HL-60 (cell line): ENCODE measurements at regions not wholly inside any gene's neighbourhood (a gene's known extent, or its start where the extent isn't known, plus 50 kb on each side); places are given as distances from the start of the nearest gene placed in this dataset.

Experiments
- DNase-seq, 2 experiments: peaks; one replicate each; pipeline ENCODE4 v3.0.0-alpha.2; 2010 to 2020; ENCODE audit warnings: low read depth in 1 of 2, low spot score in 1 of 2
- H3K27ac ChIP-seq: fragments of 250-450 bp; sonication (Bioruptor Pico); replicated peaks from 2 replicates; pipeline ENCODE4 v1.5.1; 2020; ENCODE audit warnings: mild to moderate bottlenecking, moderate library complexity
- H3K27me3 ChIP-seq: fragments of 250-450 bp; sonication (Bioruptor Pico); 2 replicates; pipeline ENCODE4 v1.5.1; 2021; ENCODE audit warnings: mild to moderate bottlenecking, moderate library complexity; ENCODE audit not compliant: insufficient read depth, poor library complexity, severe bottlenecking
- H3K4me3 ChIP-seq: replicated peaks from 2 replicates; pipeline ENCODE4 v1.5.1; 2011; ENCODE audit warnings: mild to moderate bottlenecking, control low read depth, low read length; ENCODE audit not compliant: insufficient read depth
- GABPA ChIP-seq: IDR thresholded peaks from 2 replicates; pipeline ENCODE4 v1.6.1; 2012; ENCODE audit warnings: low read depth
- POLR2AphosphoS5 ChIP-seq: IDR thresholded peaks from 2 replicates; pipeline ENCODE4 v1.6.1; 2012; ENCODE audit warnings: low read depth
- SPI1 ChIP-seq: IDR thresholded peaks from 2 replicates; pipeline ENCODE4 v1.6.1; 2012; ENCODE audit warnings: low read depth, mild to moderate bottlenecking, borderline replicate concordance
- TF ChIP-seq, protein P1 (sequence below): IDR thresholded peaks from 2 replicates; pipeline ENCODE4 v1.6.1; 2012; ENCODE audit warnings: low read depth; ENCODE audit not compliant: insufficient replicate concordance
- TF ChIP-seq, protein P2 (sequence below): IDR thresholded peaks from one replicate; pipeline ENCODE4 v1.5.1; 2011; ENCODE audit warnings: low read length, control low read depth, inconsistent platforms; ENCODE audit not compliant: insufficient read depth

DNA sequence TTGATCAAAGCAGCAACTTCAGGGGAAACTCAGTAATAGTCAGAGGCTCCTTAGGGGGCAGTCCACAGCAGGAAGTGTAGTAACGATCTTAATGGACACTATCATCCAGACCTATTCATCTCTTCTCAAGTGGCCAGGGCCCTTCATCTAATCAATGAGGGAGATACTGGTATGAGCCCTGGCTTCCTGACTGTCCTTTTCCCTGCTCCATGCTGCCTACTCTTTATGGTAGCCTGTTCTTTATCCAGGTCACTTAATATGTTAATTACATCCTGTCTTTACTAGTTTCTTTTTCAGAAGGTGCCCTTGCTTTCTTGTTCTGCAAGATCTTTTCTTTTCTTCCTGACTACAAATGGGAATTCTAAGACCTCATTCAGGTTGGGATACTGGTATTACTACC lies 197.1 kb downstream of the CAVIN4 start:
- TF ChIP-seq, protein P1, sequence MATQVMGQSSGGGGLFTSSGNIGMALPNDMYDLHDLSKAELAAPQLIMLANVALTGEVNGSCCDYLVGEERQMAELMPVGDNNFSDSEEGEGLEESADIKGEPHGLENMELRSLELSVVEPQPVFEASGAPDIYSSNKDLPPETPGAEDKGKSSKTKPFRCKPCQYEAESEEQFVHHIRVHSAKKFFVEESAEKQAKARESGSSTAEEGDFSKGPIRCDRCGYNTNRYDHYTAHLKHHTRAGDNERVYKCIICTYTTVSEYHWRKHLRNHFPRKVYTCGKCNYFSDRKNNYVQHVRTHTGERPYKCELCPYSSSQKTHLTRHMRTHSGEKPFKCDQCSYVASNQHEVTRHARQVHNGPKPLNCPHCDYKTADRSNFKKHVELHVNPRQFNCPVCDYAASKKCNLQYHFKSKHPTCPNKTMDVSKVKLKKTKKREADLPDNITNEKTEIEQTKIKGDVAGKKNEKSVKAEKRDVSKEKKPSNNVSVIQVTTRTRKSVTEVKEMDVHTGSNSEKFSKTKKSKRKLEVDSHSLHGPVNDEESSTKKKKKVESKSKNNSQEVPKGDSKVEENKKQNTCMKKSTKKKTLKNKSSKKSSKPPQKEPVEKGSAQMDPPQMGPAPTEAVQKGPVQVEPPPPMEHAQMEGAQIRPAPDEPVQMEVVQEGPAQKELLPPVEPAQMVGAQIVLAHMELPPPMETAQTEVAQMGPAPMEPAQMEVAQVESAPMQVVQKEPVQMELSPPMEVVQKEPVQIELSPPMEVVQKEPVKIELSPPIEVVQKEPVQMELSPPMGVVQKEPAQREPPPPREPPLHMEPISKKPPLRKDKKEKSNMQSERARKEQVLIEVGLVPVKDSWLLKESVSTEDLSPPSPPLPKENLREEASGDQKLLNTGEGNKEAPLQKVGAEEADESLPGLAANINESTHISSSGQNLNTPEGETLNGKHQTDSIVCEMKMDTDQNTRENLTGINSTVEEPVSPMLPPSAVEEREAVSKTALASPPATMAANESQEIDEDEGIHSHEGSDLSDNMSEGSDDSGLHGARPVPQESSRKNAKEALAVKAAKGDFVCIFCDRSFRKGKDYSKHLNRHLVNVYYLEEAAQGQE, result no peak
- TF ChIP-seq, protein P2, sequence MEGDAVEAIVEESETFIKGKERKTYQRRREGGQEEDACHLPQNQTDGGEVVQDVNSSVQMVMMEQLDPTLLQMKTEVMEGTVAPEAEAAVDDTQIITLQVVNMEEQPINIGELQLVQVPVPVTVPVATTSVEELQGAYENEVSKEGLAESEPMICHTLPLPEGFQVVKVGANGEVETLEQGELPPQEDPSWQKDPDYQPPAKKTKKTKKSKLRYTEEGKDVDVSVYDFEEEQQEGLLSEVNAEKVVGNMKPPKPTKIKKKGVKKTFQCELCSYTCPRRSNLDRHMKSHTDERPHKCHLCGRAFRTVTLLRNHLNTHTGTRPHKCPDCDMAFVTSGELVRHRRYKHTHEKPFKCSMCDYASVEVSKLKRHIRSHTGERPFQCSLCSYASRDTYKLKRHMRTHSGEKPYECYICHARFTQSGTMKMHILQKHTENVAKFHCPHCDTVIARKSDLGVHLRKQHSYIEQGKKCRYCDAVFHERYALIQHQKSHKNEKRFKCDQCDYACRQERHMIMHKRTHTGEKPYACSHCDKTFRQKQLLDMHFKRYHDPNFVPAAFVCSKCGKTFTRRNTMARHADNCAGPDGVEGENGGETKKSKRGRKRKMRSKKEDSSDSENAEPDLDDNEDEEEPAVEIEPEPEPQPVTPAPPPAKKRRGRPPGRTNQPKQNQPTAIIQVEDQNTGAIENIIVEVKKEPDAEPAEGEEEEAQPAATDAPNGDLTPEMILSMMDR, result no peak
- no peak for TF ChIP-seq POLR2AphosphoS5
- no peak for TF ChIP-seq GABPA
- TF ChIP-seq SPI1, result no peak
- no peak overlapping the region for H3K4me3 ChIP-seq
- H3K27ac ChIP-seq, result no peak overlapping the region
- no peaks in the 10 kb centered on the region for H3K27me3 ChIP-seq
- DNase-seq, result no peak

DNA sequence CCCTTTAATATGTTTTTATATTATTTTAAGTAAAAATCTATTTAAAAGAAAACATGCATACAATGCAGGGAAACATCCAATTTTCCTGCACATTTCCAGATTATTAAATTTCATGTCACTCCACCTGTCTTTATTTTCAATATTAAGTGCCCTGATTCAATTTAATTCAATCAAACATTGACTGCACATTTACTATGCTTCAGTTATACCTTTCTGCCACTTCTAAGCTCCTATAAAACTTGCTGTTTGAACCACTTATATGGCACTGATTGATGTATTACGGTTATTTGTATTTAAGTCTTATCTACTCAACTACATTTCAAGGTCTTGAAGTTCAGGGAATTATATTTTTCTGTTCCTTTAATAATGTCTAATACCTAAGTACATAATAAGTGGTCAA lies 198.0 kb downstream of the CAVIN4 start:
- no peak for DNase-seq
- TF ChIP-seq, protein P1, result no peak
- no peak for TF ChIP-seq GABPA
- TF ChIP-seq SPI1, result no peak
- TF ChIP-seq POLR2AphosphoS5, result no peak
- TF ChIP-seq, protein P2, result no peak
- Histone ChIP-seq H3K27ac (no peak overlapping the region), H3K4me3 (no peak overlapping the region), H3K27me3 (no peaks in the 10 kb centered on the region)

DNA sequence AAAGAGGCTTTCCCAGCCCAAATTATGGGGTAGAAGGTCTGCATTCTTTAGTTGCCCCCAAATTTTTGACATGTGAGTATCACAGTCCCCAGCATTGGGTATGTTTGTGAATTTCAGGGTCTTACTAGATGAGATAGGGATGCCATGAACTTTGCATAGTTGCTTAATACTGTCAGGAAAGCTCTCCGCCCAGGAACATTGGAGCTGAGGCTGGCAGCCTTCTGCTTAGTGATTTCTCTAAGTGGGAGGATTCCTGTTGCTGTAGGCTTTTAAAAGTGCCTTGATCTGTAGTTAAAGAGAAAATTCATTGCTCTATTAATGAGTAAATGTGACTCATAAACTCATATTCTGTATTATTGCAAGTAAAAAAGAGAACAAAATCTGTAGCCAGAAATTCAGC lies 206.9 kb downstream of the CAVIN4 start:
- DNase-seq, result no peak
- TF ChIP-seq, protein P1, result no peak
- TF ChIP-seq POLR2AphosphoS5 (no peak), SPI1 (no peak), GABPA (no peak)
- TF ChIP-seq, protein P2, result no peak
- Histone ChIP-seq H3K4me3 (no peak overlapping the region), H3K27ac (no peak overlapping the region), H3K27me3 (no peaks in the 10 kb centered on the region)
